Mesendoderm (in vitro differentiated cells): ENCODE measurements at regions not wholly inside any gene's neighbourhood (a gene's known extent, or its start where the extent isn't known, plus 50 kb on each side); places are given as distances from the start of the nearest gene placed in this dataset.

Experiments
- DNase-seq: peaks from one replicate; pipeline ENCODE4 v3.0.0; 2013
- H2AK5ac ChIP-seq: 2 replicates; pipeline ENCODE4 v1.6.1; 2013; ENCODE audit warnings: low read length, inconsistent platforms
- H2BK120ac ChIP-seq: 2 replicates; pipeline ENCODE4 v1.6.1; 2013; ENCODE audit warnings: low read depth, mild to moderate bottlenecking, low read length, moderate library complexity, mixed read lengths
- H2BK15ac ChIP-seq: replicated peaks from 2 replicates; pipeline ENCODE4 v1.6.1; 2013; ENCODE audit warnings: low read depth, mild to moderate bottlenecking, moderate library complexity
- H2BK5ac ChIP-seq: 2 replicates; pipeline ENCODE4 v1.6.1; 2013; ENCODE audit warnings: low read length, inconsistent platforms
- H3K18ac ChIP-seq: 2 replicates; pipeline ENCODE4 v1.6.1; 2013; ENCODE audit warnings: mild to moderate bottlenecking, low read length, mixed read lengths
- H3K23ac ChIP-seq: one replicate; pipeline ENCODE4 v1.6.1; 2013; ENCODE audit warnings: low read length
- H3K27ac ChIP-seq: 2 replicates; pipeline ENCODE4 v1.5.1; 2013; ENCODE audit warnings: low read depth, mild to moderate bottlenecking, inconsistent platforms, low read length, moderate library complexity
- H3K27me3 ChIP-seq: 2 replicates; pipeline ENCODE4 v1.6.1; 2013; ENCODE audit warnings: low read length, control low read depth, mild to moderate bottlenecking, inconsistent platforms; ENCODE audit not compliant: insufficient read depth, poor library complexity
- H3K36me3 ChIP-seq: 2 replicates; pipeline ENCODE4 v1.6.1; 2013; ENCODE audit warnings: low read length, inconsistent platforms; ENCODE audit not compliant: control insufficient read depth, insufficient read depth
- H3K4ac ChIP-seq: one replicate; pipeline ENCODE4 v1.6.1; 2013; ENCODE audit warnings: low read depth, mild to moderate bottlenecking, low read length, moderate library complexity
- H3K4me1 ChIP-seq: 2 replicates; pipeline ENCODE4 v1.6.1; 2013; ENCODE audit warnings: low read depth, low read length, inconsistent platforms; ENCODE audit not compliant: control insufficient read depth
- H3K4me2 ChIP-seq: 2 replicates; pipeline ENCODE4 v1.6.1; 2013; ENCODE audit warnings: low read length
- H3K4me3 ChIP-seq: 2 replicates; pipeline ENCODE4 v1.5.1; 2013; ENCODE audit warnings: mild to moderate bottlenecking, low read length
- H3K56ac ChIP-seq: one replicate; pipeline ENCODE4 v1.6.1; 2013; ENCODE audit warnings: low read length
- H3K79me1 ChIP-seq: 2 replicates; pipeline ENCODE4 v1.6.1; 2013; ENCODE audit warnings: low read length, inconsistent platforms
- H3K79me2 ChIP-seq: 2 replicates; pipeline ENCODE4 v1.6.1; 2013; ENCODE audit warnings: mild to moderate bottlenecking, low read length; ENCODE audit not compliant: control insufficient read depth, insufficient read depth
- H3K9ac ChIP-seq: 2 replicates; pipeline ENCODE4 v1.6.1; 2013; ENCODE audit warnings: low read length, inconsistent platforms
- H4K5ac ChIP-seq: one replicate; pipeline ENCODE4 v1.6.1; 2013; ENCODE audit warnings: low read length
- H4K8ac ChIP-seq: one replicate; pipeline ENCODE4 v1.6.1; 2013; ENCODE audit warnings: low read depth, mild to moderate bottlenecking, control low read depth, low read length, moderate library complexity
- WGBS: extraction: QIAGEN DNeasy Blood & Tissue Kit; methylation state at CpG from one replicate; pipeline ENCODE4 v1.1.7; 2013; ENCODE audit warnings: low lambda C conversion rate, missing lambda C conversion rate; ENCODE audit not compliant: insufficient coverage; ENCODE audit errors: extremely low coverage; 5-methylcytosine and 5-hydroxymethylcytosine counted together

- H4K5ac ChIP-seq, result no peak overlapping the region
- no peak overlapping the region for H3K18ac ChIP-seq
- no peak overlapping the region for H3K56ac ChIP-seq
- H3K27ac ChIP-seq, result no peak overlapping the region
- H4K8ac ChIP-seq, result no peak overlapping the region
- no peak overlapping the region for H3K4ac ChIP-seq
- H3K4me3 ChIP-seq, result no peak overlapping the region
- DNase-seq, result no peak
- no peaks in the 10 kb centered on the region for H3K4me1 ChIP-seq
- H2BK120ac ChIP-seq, result no peak overlapping the region
- H3K9ac ChIP-seq, result no peak overlapping the region
- no peak overlapping the region for H2BK5ac ChIP-seq
- no peak overlapping the region for H3K23ac ChIP-seq
- H3K4me2 ChIP-seq, result no peak overlapping the region
- H3K36me3 ChIP-seq, result no peaks in the 10 kb centered on the region
- H3K79me1 ChIP-seq, result no peaks in the 10 kb centered on the region
- no peaks in the 10 kb centered on the region for H3K79me2 ChIP-seq
- no peak overlapping the region for H2AK5ac ChIP-seq
- WGBS, result no CpG with 5 or more reads among the region's 2 CpGs
- no peaks in the 10 kb centered on the region for H3K27me3 ChIP-seq
- no peak overlapping the region for H2BK15ac ChIP-seq
These were observed 441.7 kb downstream of the ARAP2 start for GRCh38 chr4:35802644-35803043.

GRCh38 chr4:35818520-35818919 is 425.8 kb downstream of the ARAP2 start:
- DNase-seq, result peak; percentile 63
- H2BK5ac ChIP-seq, result no peak overlapping the region
- no peaks in the 10 kb centered on the region for H3K79me1 ChIP-seq
- no peak overlapping the region for H3K18ac ChIP-seq
- H4K8ac ChIP-seq, result no peak overlapping the region
- H3K4me3 ChIP-seq, result no peak overlapping the region
- no peak overlapping the region for H3K27ac ChIP-seq
- WGBS, result no CpG with 5 or more reads among the region's 4 CpGs
- H3K4ac ChIP-seq, result no peak overlapping the region
- no peak overlapping the region for H2BK120ac ChIP-seq
- H2AK5ac ChIP-seq, result no peak overlapping the region
- H3K4me2 ChIP-seq, result no peak overlapping the region
- no peak overlapping the region for H3K23ac ChIP-seq
- no peak overlapping the region for H4K5ac ChIP-seq
- no peaks in the 10 kb centered on the region for H3K79me2 ChIP-seq
- H2BK15ac ChIP-seq, result no peak overlapping the region
- H3K36me3 ChIP-seq, result no peaks in the 10 kb centered on the region
- no peak overlapping the region for H3K9ac ChIP-seq
- no peaks in the 10 kb centered on the region for H3K4me1 ChIP-seq
- no peak overlapping the region for H3K56ac ChIP-seq
- H3K27me3 ChIP-seq, result no peaks in the 10 kb centered on the region

- Histone ChIP-seq H3K4me1 (no peaks in the 10 kb centered on the region), H3K9ac (no peak overlapping the region), H4K5ac (no peak overlapping the region), H3K4me3 (no peak overlapping the region), H4K8ac (no peak overlapping the region), H3K23ac (no peak overlapping the region), H3K79me2 (no peaks in the 10 kb centered on the region), H3K79me1 (no peaks in the 10 kb centered on the region), H3K27me3 (no peaks in the 10 kb centered on the region), H2BK15ac (no peak overlapping the region), H2BK120ac (no peak overlapping the region), H3K56ac (no peak overlapping the region), H3K36me3 (no peaks in the 10 kb centered on the region), H3K4ac (no peak overlapping the region), H2AK5ac (no peak overlapping the region), H2BK5ac (no peak overlapping the region), H3K27ac (no peak overlapping the region), H3K4me2 (no peak overlapping the region), H3K18ac (no peak overlapping the region)
- no CpG with 5 or more reads among the region's 1 CpG for WGBS
- no peak for DNase-seq
These were observed 424.3 kb downstream of the ARAP2 start for GRCh38 chr4:35820003-35820402.

GRCh38 chr4:35824231-35824630 is 420.1 kb downstream of the ARAP2 start:
- Histone ChIP-seq H3K4ac (no peak overlapping the region), H3K79me2 (no peaks in the 10 kb centered on the region), H2AK5ac (no peak overlapping the region), H3K23ac (no peak overlapping the region), H2BK5ac (no peak overlapping the region), H3K9ac (no peak overlapping the region), H3K36me3 (no peaks in the 10 kb centered on the region), H3K4me1 (no peaks in the 10 kb centered on the region), H4K5ac (no peak overlapping the region), H2BK15ac (no peak overlapping the region), H3K4me2 (no peak overlapping the region), H2BK120ac (no peak overlapping the region), H3K27ac (no peak overlapping the region), H3K18ac (no peak overlapping the region), H3K27me3 (no peaks in the 10 kb centered on the region), H3K4me3 (no peak overlapping the region), H3K56ac (no peak overlapping the region), H3K79me1 (no peaks in the 10 kb centered on the region), H4K8ac (no peak overlapping the region)
- no peak for DNase-seq
- no CpG with 5 or more reads among the region's 8 CpGs for WGBS

- no peak for DNase-seq
- H3K4me3 ChIP-seq, result no peak overlapping the region
These were observed 408.4 kb downstream of the ARAP2 start for GRCh38 chr4:35835893-35836292.

GRCh38 chr4:35836596-35836995 is 407.7 kb downstream of the ARAP2 start:
- H3K27ac ChIP-seq, result no peak overlapping the region

More at GRCh38 chr4:35835893-35836292, 408.4 kb downstream of the ARAP2 start:
- Histone ChIP-seq H4K8ac (no peak overlapping the region), H3K56ac (no peak overlapping the region), H3K79me1 (no peaks in the 10 kb centered on the region), H2AK5ac (no peak overlapping the region), H2BK5ac (no peak overlapping the region), H3K4me1 (no peaks in the 10 kb centered on the region), H3K18ac (no peak overlapping the region), H2BK120ac (no peak overlapping the region), H4K5ac (no peak overlapping the region), H3K4ac (no peak overlapping the region), H3K27ac (no peak overlapping the region), H3K36me3 (no peaks in the 10 kb centered on the region), H3K27me3 (no peaks in the 10 kb centered on the region), H3K79me2 (no peaks in the 10 kb centered on the region), H3K9ac (no peak overlapping the region), H2BK15ac (no peak overlapping the region), H3K4me2 (no peak overlapping the region), H3K23ac (no peak overlapping the region)

More at GRCh38 chr4:35836596-35836995, 407.7 kb downstream of the ARAP2 start:
- H3K4me1 ChIP-seq, result no peaks in the 10 kb centered on the region
- no peak overlapping the region for H4K5ac ChIP-seq
- no peak overlapping the region for H3K4me3 ChIP-seq
- H3K79me1 ChIP-seq, result no peaks in the 10 kb centered on the region
- H2AK5ac ChIP-seq, result no peak overlapping the region
- no peak overlapping the region for H2BK120ac ChIP-seq
- H2BK15ac ChIP-seq, result no peak overlapping the region
- H3K79me2 ChIP-seq, result no peaks in the 10 kb centered on the region
- no peak overlapping the region for H4K8ac ChIP-seq
- no peak overlapping the region for H3K56ac ChIP-seq
- H3K9ac ChIP-seq, result no peak overlapping the region
- no peak overlapping the region for H3K4me2 ChIP-seq
- no peak overlapping the region for H3K23ac ChIP-seq
- no peaks in the 10 kb centered on the region for H3K27me3 ChIP-seq
- H2BK5ac ChIP-seq, result no peak overlapping the region
- no peak overlapping the region for H3K18ac ChIP-seq
- no peak overlapping the region for H3K4ac ChIP-seq
- H3K36me3 ChIP-seq, result no peaks in the 10 kb centered on the region
- DNase-seq, result no peak
